GM19397 (cell line): ENCODE measurements at regions not wholly inside any gene's neighbourhood (a gene's known extent, or its start where the extent isn't known, plus 50 kb on each side); places are given as distances from the start of the nearest gene placed in this dataset.
"Not testable (repeated sequence)": the region's sequence is repeated elsewhere in the genome, so short reads cannot be mapped to it uniquely, and the experiment has no call there.

Experiments
- ATAC-seq: cut with Tn5 transposase; IDR thresholded peaks from one replicate; pipeline ENCODE4 v1.9.1; 2021; ENCODE audit warnings: mild to moderate bottlenecking, moderate library complexity; ENCODE audit not compliant: unreplicated experiment

DNA sequence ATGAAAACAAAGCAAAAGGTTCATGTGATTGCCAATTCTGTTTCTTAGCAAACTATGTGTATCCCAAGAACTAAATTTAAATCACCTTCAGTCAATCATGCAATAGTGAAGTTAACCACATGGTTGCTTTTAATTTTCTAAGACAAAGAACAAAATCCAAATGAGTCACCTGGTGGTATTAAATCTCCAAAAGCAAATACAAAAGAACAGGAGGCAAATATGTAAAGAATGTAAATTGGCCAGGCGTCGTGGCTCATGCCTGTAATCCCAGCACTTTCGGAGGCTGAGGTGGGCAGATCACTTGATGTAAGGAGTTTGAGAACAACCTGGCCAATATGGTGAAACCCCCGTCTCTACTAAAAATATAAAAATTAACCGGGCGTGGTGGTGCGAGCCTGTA is 54.2 kb upstream of the PIK3R4 start:
- no peak for ATAC-seq

GRCh38 chr3:130801473-130801872 is 54.8 kb upstream of the PIK3R4 start:
- ATAC-seq = no peak

DNA sequence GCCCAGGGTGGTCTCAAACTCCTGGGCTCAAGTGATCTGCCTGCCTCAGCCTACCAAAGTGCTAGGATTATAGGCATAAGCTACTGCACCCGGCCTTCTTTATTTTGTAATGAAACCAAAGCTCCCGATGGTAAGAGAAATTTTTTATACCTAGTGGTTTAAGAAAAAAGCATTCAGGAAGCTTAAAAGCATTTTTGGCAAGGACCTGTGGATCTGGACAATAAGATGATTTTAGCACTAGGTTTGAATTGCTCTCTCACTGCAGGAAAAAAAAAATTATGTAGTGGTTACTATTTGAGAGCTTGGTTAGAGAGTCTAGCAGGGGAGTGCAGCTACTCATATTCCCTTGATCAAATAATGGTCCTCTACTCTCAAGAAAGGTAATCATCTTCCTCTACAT is 64.9 kb upstream of the PIK3R4 start:
- ATAC-seq = no peak

DNA sequence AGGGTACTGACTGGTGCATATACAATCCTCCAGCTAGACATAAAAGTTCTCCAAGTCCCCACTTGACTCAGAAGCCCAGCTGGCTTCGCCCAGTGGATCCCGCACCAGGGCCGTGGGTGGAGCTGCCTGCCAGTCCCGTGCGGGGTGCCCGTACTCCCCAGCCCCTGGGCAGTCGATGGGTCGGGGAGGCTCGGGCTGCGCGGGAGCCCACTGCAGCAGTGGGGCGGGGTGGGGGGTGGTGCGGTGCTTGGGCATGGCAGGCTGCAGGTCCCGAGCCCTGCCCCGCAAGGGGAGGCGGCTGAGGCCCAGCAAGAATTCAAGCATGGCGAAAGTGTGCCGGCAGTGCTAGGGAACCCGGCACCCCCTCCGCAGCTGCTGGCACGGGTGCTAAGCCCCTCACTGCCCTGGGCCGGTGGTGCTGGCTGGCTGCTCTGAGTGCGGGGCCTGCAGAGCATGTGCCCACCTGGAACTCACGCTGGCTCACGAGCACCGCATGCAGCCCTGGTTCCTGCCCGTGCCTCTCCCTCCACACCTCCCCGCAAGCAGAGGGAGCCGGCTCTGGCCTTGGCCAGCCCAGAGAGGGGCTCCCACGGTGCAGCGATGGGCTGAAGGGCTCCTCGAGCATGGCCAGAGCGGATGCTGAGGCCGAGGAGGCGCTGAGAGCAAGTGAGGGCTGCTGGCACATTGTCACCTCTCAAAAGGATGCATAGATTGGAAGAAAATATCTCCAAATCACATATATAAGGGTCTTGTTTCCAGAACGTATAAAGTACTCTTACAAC is 68.3 kb upstream of the PIK3R4 start:
- no peak for ATAC-seq

GRCh38 chr3:130816561-130817445 is 70.2 kb upstream of the PIK3R4 start:
- no peak for ATAC-seq

- ATAC-seq = not testable (repeated sequence)
These were observed 71.4 kb upstream of the PIK3R4 start for GRCh38 chr3:130818066-130818465.

DNA sequence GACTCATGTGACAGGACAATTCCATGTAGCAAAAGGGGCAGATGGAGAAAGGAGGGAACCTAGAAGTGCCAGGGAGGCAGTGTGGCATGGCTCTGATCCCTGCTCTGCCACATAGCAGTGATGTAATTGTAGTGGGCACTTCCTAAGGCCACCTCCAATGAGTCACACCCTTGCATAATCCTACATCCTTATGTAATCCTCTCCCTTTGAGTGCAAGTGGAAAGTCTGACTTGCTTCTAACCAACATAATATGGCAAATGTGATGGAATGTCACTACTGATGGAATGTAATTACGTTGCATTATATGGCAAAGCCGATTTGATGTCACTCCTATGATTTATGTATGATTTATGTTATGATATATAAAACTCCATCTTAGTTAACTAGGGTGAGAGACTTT is 72.9 kb upstream of the ATP2C1 start:
- ATAC-seq = no peak

- ATAC-seq = no peak
These were observed 72.1 kb upstream of the ATP2C1 start for GRCh38 chr3:130821806-130822205.

- no peak for ATAC-seq
These were observed 70.5 kb upstream of the ATP2C1 start for GRCh38 chr3:130823241-130823884.

- no peak for ATAC-seq
These were observed 69.9 kb upstream of the ATP2C1 start for GRCh38 chr3:130823996-130824395.

- no peak for ATAC-seq
These were observed 68.1 kb upstream of the ATP2C1 start for GRCh38 chr3:130825762-130826299.

DNA sequence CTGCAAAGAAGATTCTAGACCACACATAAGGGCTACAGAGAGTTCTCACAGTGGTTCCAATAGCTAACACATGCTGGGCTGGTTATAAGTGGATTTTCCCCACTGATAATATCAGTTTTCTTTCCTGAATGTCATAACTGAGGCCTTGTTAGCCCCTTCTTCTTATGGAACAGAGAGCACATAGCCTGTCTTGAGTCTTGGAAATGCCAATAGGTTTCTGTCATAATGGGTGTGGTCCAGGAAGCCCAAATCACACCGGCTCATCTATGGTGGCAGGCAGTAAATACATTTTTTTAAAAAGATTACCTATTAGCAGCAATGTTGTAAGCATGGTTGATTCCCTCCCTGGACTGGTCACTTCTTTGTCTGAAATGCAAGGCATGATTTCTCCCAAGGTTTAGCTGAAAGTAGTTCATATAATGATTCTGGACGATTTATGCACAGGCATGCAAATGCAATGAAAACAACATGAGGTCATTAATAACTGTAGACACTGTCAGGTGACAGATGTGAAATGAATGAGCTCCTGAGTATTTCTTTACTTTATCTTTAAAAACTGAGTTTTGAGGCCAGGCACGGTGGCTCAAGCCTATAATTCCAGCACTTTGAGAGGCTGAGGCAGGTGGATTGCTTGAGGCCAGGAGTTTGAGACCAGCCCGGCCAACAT is 67.2 kb upstream of the ATP2C1 start:
- no peak for ATAC-seq

DNA sequence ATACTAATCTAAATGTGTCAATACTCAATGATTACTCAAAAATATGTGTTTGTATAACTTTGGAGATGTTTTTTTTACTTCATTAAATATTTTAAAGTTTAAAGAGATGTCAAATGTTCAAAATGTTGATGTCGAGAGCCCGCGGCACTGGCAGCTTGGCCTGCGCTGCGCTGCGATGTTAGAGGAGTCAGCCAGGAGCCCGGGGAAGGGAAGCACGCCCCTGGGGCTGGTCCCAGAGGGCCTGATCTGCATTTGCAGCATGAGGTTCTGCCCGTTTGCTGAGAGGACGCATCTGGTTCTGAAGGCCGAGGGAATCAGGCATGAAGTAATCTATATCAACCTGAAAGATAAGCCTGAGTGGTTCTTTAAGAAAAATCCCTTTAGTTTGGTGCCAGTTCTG is 66.4 kb upstream of the ATP2C1 start:
- ATAC-seq = no peak

DNA sequence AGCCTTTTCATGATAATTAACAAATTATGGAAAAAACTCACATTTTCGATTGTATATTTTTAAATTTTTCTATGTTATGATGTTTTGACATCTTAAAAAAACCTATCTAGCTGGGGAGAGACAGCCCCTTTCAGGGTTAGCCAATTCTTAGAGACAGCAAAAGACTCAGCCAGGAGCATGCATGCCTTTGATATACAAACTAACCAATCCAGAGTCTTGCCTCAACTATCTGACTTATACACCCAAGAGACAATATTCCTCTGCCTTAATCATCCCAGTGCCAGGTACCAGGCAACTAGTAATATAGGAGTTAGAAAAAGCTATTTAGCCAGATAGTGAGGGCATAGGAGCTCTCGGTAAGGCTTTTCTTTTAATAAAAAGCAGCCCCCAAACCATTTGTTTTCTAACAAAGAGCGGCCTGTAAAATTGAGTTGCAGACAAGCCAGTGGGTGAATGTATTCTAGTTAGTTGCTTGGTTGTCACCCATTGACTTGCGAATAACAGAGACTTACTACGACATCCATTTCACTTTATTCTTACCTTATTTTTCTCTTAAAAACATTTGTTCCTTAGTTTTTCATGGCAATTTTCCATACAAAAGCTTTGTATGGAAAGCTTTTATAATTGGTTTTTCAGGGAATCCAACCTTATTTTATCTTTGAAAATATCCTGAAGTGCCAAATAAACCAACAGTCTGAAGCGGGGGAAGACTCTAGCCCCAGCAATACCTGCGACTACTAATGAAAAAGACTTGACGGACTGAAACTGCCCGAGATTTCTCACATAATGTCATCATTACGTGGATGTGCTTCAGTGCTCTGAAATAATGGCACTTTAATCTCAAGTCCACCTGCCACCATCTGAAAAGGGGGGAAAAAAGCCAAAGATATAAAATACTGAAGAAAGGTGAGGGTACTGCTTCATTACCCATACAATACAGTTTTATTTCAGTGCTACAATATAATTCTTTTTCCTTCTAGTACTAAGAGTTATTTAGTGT is 64.6 kb upstream of the ATP2C1 start:
- ATAC-seq = no peak

DNA sequence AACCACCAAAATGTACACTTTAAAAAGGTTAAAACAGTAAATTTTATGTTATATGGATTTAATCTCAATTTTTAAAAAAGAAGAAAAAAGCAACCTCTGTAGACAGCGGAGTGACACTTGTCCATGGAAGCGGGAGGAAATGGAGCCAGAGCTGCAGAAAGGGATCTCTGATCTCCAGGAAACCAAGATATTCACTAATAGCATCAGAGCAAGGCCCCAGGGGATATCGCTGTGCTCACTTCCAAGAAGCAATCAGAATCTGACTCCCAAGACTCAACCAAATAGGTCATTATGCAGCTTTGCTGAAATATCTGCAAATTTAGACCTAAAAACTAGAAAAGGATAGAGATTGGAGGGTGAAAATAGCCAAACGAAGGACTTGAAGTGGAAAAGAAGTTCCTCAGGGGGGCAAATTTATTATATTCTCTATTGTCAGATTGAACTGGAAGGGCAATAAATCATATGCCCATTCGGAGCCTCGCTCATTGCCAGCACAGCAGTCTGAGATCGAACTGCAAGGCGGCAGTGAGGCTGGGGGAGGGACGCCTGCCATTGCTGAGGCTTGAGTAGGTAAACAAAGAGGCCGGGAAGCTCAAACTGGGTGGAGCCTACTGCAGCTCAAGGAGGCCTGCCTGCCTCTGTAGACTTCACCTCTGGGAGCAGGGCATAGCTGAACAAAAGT is 62.0 kb upstream of the ATP2C1 start:
- no peak for ATAC-seq

- not testable (repeated sequence) for ATAC-seq
These were observed 61.5 kb upstream of the ATP2C1 start for GRCh38 chr3:130832401-130832746.

DNA sequence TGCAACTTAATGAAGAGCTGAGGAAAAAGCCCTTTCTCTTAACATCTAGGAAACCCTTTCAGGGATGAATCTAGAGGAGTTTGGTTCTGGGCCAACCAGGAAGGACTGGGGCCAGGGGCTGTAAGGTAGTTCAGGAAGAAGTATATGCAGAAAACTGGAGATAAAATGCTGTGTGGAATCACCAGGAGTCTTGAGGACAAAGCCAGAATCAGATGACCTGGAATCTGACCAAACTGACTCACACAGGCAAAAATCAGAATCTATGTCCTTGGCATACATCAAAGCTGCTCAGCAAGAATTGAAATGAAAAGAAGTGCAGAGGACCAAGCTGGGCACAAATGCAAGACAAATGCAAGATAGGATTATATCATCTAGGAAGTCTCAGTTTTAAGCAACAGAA is 59.4 kb upstream of the ATP2C1 start:
- no peak for ATAC-seq

GRCh38 chr3:130835483-130835882 is 58.4 kb upstream of the ATP2C1 start:
- ATAC-seq = no peak
